Suprapubic skin (tissue), 4 donors: ENCODE measurements at regions not wholly inside any gene's neighbourhood (a gene's known extent, or its start where the extent isn't known, plus 50 kb on each side); places are given as distances from the start of the nearest gene placed in this dataset.

Experiments
- DNase-seq, 2 donors: peaks; one replicate each; pipeline ENCODE4 v3.0.0-alpha.2; 2019; ENCODE audit warnings: low spot score in 2 of 2
- H3K27ac ChIP-seq: fragments of 200-600 bp; sonication (generic); one replicate; pipeline ENCODE4 v1.5.1; 2019
- H3K27me3 ChIP-seq: fragments of 200-600 bp; sonication (generic); one replicate; pipeline ENCODE4 v1.5.1; 2019
- H3K36me3 ChIP-seq: fragments of 200-600 bp; sonication (generic); one replicate; pipeline ENCODE4 v1.5.1; 2019
- H3K4me1 ChIP-seq: fragments of 200-600 bp; sonication (generic); one replicate; pipeline ENCODE4 v1.5.1; 2019
- H3K4me3 ChIP-seq: fragments of 200-600 bp; sonication (generic); one replicate; pipeline ENCODE4 v1.5.1; 2019; ENCODE audit warnings: mild to moderate bottlenecking
- H3K9me3 ChIP-seq: fragments of 200-600 bp; sonication (generic); one replicate; pipeline ENCODE4 v1.5.1; 2019
- CTCF ChIP-seq, 2 donors: fragments of 200-600 bp in 1 of 2; fragments of 450-650 bp in 1 of 2; sonication (generic) in 1 of 2; IDR thresholded peaks; one replicate each; pipeline ENCODE4 v1.5.1; 2016 to 2019; ENCODE audit warnings: antibody characterized with exemption in 2 of 2, mild to moderate bottlenecking in 1 of 2, moderate library complexity in 1 of 2
- EP300 ChIP-seq: sonication (generic); formaldehyde crosslinking; IDR thresholded peaks from one replicate; pipeline ENCODE4 v1.6.1; 2017; ENCODE audit warnings: antibody characterized with exemption
- POLR2A ChIP-seq, 2 donors: fragments of 450-650 bp; IDR thresholded peaks; one replicate each; pipeline ENCODE4 v1.6.1; 2017; ENCODE audit warnings: antibody characterized with exemption in 2 of 2, mild to moderate bottlenecking in 2 of 2, moderate library complexity in 2 of 2
- POLR2AphosphoS5 ChIP-seq, 3 donors: sonication (generic); formaldehyde crosslinking; IDR thresholded peaks; one replicate each; pipeline ENCODE4 v1.6.1; 2017; ENCODE audit warnings: antibody characterized with exemption in 3 of 3
- WGBS: methylation state at CpG from one replicate; pipeline ENCODE4 v1.1.5; 2018; 5-methylcytosine and 5-hydroxymethylcytosine counted together

DNA sequence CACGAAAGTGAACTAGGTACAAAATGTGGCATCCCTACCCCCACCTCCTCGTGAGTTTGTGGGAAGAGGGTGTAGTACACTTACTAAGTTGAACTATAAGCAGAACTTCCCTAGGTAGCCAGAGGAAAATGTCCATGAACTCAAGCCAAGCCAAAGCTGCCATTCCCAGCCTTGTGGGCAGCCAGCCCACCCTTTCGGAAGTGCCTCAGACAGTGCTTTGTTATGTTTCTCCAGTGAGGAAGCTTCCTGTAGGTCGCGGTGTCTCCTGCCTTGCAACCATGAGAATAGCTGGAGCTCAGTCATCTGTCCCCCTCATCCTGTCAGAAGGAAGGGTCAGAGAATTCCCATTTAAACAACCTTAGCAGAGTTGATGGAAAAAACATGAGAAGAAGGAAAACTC is 266.9 kb downstream of the DUSP6 start:
- no peak overlapping the region for H3K4me3 ChIP-seq
- H3K9me3 ChIP-seq = no peaks in the 10 kb centered on the region
- no peak for TF ChIP-seq EP300
- no peak for TF ChIP-seq CTCF (IDR thresholded peaks at IDR 0.05)
- TF ChIP-seq POLR2AphosphoS5 (IDR thresholded peaks at IDR 0.05) = no peak
- TF ChIP-seq POLR2A (IDR thresholded peaks at IDR 0.05) = no peak
- H3K27ac ChIP-seq = no peak overlapping the region
- no peaks in the 10 kb centered on the region for H3K36me3 ChIP-seq
- H3K27me3 ChIP-seq = no peaks in the 10 kb centered on the region
- no peak for DNase-seq
- 78% methylated on average over 5 of the region's 5 CpGs for WGBS
- H3K4me1 ChIP-seq = no peaks in the 10 kb centered on the region

DNA sequence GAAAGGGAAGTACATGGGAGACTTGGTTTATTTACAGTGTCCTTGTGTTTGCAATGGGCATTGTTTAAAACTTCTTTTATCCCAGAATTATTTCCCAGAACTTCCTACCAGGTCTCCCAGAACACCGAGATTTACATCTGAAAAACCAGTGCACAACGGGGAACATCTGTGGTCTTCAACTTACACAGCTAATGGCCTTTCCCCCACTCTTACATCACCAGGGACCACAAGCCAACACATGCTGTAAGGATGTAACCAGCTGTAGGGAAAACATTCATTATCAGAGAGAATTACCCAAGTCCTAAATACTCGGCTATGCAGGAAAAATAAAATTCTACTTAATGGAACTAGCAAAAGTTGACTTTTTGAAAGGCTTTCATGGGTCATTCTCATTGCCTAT is 267.6 kb downstream of the DUSP6 start:
- DNase-seq = no peak
- H3K27ac ChIP-seq = no peak overlapping the region
- H3K27me3 ChIP-seq = no peaks in the 10 kb centered on the region
- no peak overlapping the region for H3K4me3 ChIP-seq
- H3K9me3 ChIP-seq = no peaks in the 10 kb centered on the region
- 67% methylated on average over 3 of the region's 3 CpGs for WGBS
- no peaks in the 10 kb centered on the region for H3K36me3 ChIP-seq
- H3K4me1 ChIP-seq = no peaks in the 10 kb centered on the region
- TF ChIP-seq POLR2AphosphoS5 (IDR thresholded peaks at IDR 0.05) (no peak), POLR2A (IDR thresholded peaks at IDR 0.05) (no peak), EP300 (no peak), CTCF (IDR thresholded peaks at IDR 0.05) (no peak)

DNA sequence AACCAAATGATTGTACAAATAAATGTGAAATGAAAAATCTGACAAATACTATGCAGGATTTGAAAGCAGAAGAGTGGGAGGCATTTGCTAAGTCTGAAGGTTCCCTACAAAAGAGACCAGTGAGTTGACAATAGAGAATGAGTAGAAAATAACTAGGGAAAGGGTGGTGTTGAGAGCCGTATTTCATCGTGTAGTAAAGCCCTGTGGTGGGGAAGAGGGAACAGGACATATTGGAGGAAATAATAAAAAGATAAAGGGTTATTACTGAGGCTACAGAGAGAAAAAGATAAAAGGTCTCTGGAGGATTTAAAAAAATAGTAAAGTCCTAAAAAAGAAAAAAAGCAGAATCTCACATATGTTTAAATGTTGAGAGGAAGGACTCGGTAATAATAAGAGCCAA is 268.8 kb downstream of the DUSP6 start:
- no peaks in the 10 kb centered on the region for H3K4me1 ChIP-seq
- TF ChIP-seq POLR2AphosphoS5 (IDR thresholded peaks at IDR 0.05) (no peak), CTCF (IDR thresholded peaks at IDR 0.05) (no peak), POLR2A (IDR thresholded peaks at IDR 0.05) (no peak), EP300 (no peak)
- no peaks in the 10 kb centered on the region for H3K36me3 ChIP-seq
- H3K27ac ChIP-seq = no peak overlapping the region
- DNase-seq = no peak
- H3K9me3 ChIP-seq = no peaks in the 10 kb centered on the region
- WGBS = 86% methylated on average over 3 of the region's 3 CpGs
- no peak overlapping the region for H3K4me3 ChIP-seq
- H3K27me3 ChIP-seq = no peaks in the 10 kb centered on the region

- no peak for DNase-seq
- H3K4me3 ChIP-seq = no peak overlapping the region
- TF ChIP-seq POLR2AphosphoS5 (IDR thresholded peaks at IDR 0.05) (no peak), EP300 (no peak), POLR2A (IDR thresholded peaks at IDR 0.05) (no peak), CTCF (IDR thresholded peaks at IDR 0.05) (no peak)
- H3K27ac ChIP-seq = no peak overlapping the region
- WGBS = 61% methylated on average over 1 of the region's 1 CpG
- no peaks in the 10 kb centered on the region for H3K27me3 ChIP-seq
- H3K36me3 ChIP-seq = no peaks in the 10 kb centered on the region
- H3K9me3 ChIP-seq = no peaks in the 10 kb centered on the region
- H3K4me1 ChIP-seq = no peaks in the 10 kb centered on the region
These were observed 269.9 kb downstream of the DUSP6 start for GRCh38 chr12:89082370-89082753.

DNA sequence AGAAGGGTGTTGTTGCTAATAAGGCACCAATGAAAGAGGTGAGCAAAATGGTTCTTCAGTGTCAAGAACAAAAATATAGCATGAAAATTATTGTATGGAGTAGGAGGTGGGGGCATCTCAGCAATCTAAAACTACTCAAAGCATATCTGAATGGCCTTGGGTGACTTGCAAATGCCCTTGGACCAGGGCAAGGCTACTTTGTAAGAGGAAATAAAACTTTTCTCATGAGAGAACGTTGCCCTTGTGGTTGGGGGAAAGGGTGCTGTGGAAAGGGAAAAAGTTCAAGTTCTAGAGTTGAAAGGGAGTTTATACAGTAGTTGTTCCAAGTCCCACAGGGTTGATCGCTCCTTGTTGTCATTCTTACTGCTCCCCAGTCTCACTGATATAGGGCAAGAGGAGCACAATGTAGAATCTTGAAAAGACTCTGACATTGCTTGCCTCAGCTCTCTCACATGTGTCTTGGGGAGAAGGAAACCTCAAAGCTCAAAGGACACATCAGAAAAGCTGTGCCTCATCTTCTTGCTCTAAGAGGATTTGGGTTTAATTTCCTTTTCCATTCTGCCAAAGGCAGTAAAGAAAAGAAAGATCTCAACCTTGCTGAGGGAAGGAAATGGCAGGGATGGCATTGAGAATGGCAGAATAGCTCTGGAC is 270.5 kb downstream of the DUSP6 start:
- Histone ChIP-seq H3K9me3 (no peaks in the 10 kb centered on the region), H3K27me3 (no peaks in the 10 kb centered on the region), H3K4me1 (no peaks in the 10 kb centered on the region), H3K4me3 (no peak overlapping the region), H3K27ac (no peak overlapping the region), H3K36me3 (no peaks in the 10 kb centered on the region)
- no peak for DNase-seq
- no peak for TF ChIP-seq EP300
- no peak for TF ChIP-seq CTCF (IDR thresholded peaks at IDR 0.05)
- no peak for TF ChIP-seq POLR2AphosphoS5 (IDR thresholded peaks at IDR 0.05)
- no peak for TF ChIP-seq POLR2A (IDR thresholded peaks at IDR 0.05)
- WGBS = 74% methylated on average over 2 of the region's 2 CpGs
